ENCODE measurements at regions not wholly inside any gene's neighbourhood (a gene's known extent, or its start where the extent isn't known, plus 50 kb on each side); places are given as distances from the start of the nearest gene placed in this dataset.
"Not testable (repeated sequence)": the region's sequence is repeated elsewhere in the genome, so short reads cannot be mapped to it uniquely, and the experiment has no call there.

DNA sequence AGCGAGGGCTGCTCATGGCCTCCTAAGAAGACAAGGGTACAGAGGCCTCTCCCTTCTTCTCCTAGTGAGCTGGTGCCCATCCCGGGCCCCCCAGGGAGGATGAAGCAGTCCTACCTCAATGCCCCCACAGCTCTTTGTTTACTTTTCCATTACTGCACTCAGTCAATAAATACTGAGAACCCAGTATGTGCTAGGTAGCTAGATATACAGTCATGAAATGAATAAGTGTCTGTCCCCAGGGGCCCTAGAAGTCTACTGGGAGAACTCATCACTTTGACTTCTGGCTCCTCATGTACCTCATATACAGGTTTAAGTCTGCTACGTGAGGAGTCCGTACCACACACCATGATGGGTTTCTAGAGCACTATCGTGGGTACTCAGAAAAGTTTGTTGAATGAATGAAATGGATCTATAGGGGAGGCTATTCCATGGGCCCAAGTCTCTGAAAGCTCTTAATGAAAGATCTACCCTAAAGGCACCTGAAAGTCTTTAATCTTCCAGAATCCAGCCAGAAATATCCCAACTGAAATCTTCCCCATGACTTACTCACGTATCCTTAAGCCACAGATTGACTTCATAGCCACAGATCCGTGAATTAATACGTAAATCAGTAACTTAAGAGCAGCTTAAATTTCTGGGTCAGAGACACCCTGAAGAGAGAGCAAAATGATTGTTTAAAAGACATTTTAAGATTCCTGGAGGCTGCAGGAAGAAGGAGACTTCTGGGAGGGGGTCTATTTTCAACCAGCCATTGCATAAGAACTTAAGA is 51.6 kb upstream of the POMP start:
- Histone ChIP-seq H3K9me3 (replicated peaks) (no peaks in the 10 kb centered on the region), H3K4me3 (no peak overlapping the region), H3K4me1 (no peaks in the 10 kb centered on the region), H3K27ac (replicated peaks) (no peak overlapping the region), H3K36me3 (no peaks in the 10 kb centered on the region), H3K27me3 (ENCODE audit: low read depth) (no peaks in the 10 kb centered on the region)
- no peak for DNase-seq
- intact Hi-C loops (cut with micrococcal nuclease) = no loop called here
- TF ChIP-seq, protein P1, sequence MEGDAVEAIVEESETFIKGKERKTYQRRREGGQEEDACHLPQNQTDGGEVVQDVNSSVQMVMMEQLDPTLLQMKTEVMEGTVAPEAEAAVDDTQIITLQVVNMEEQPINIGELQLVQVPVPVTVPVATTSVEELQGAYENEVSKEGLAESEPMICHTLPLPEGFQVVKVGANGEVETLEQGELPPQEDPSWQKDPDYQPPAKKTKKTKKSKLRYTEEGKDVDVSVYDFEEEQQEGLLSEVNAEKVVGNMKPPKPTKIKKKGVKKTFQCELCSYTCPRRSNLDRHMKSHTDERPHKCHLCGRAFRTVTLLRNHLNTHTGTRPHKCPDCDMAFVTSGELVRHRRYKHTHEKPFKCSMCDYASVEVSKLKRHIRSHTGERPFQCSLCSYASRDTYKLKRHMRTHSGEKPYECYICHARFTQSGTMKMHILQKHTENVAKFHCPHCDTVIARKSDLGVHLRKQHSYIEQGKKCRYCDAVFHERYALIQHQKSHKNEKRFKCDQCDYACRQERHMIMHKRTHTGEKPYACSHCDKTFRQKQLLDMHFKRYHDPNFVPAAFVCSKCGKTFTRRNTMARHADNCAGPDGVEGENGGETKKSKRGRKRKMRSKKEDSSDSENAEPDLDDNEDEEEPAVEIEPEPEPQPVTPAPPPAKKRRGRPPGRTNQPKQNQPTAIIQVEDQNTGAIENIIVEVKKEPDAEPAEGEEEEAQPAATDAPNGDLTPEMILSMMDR (IDR thresholded peaks at IDR 0.05; ENCODE audit: borderline replicate concordance) = no peak

DNA sequence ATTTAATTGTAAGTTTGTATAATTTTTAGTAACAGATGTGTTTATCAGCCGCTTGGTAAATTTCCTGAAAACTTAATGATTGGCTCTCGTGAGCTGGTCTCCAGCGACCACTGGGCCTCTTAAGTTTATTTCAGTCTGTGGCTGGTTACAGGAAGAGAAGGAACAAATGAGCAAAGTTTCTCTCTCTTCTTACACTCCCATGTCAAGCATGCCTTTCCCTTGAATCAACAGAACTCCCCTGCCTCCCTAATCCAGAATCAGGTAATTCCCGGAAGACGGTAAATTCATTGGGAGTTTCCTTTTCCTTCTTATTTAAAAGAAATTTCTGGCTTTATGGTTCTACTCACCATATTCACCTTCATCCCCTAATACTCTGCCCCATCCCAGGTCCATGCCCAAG is 52.5 kb upstream of the POMP start:
- Histone ChIP-seq H3K4me1 (no peaks in the 10 kb centered on the region), H3K36me3 (no peaks in the 10 kb centered on the region), H3K4me3 (no peak overlapping the region), H3K9me3 (replicated peaks) (no peaks in the 10 kb centered on the region), H3K27ac (replicated peaks) (no peak overlapping the region), H3K27me3 (ENCODE audit: low read depth) (no peaks in the 10 kb centered on the region)
- TF ChIP-seq, protein P1 (IDR thresholded peaks at IDR 0.05; ENCODE audit: borderline replicate concordance) = no peak
- intact Hi-C loops (cut with micrococcal nuclease) = no loop called here
- no peak for DNase-seq

- H3K4me1 ChIP-seq; intact Hi-C loops (cut with micrococcal nuclease); H3K36me3 ChIP-seq; H3K27me3 ChIP-seq (ENCODE audit: low read depth); H3K4me3 ChIP-seq; H3K9me3 ChIP-seq (replicated peaks); DNase-seq; H3K27ac ChIP-seq (replicated peaks): not testable (repeated sequence)
Measured at GRCh38 chr13:28605147-28605546, 53.8 kb upstream of the POMP start.

- TF ChIP-seq, protein P1 (IDR thresholded peaks at IDR 0.05; ENCODE audit: borderline replicate concordance) = no peak
- Histone ChIP-seq H3K36me3 (no peaks in the 10 kb centered on the region), H3K4me1 (no peaks in the 10 kb centered on the region), H3K9me3 (replicated peaks) (peaks cover 8% of the 10 kb centered on the region), H3K27me3 (ENCODE audit: low read depth) (no peaks in the 10 kb centered on the region), H3K4me3 (no peak overlapping the region), H3K27ac (replicated peaks) (peak overlapping the region; percentile 69)
- DNase-seq = no peak
- intact Hi-C loops (cut with micrococcal nuclease) = no loop called here
Measured at GRCh38 chr13:28603043-28603664, 55.8 kb upstream of the POMP start.

- H3K27ac ChIP-seq (replicated peaks) = peak overlapping the region; percentile 69
- no peak overlapping the region for H3K4me3 ChIP-seq
- TF ChIP-seq, protein P1 (IDR thresholded peaks at IDR 0.05; ENCODE audit: borderline replicate concordance) = no peak
Measured at GRCh38 chr13:28602580-28602979, 56.4 kb upstream of the POMP start.

DNA sequence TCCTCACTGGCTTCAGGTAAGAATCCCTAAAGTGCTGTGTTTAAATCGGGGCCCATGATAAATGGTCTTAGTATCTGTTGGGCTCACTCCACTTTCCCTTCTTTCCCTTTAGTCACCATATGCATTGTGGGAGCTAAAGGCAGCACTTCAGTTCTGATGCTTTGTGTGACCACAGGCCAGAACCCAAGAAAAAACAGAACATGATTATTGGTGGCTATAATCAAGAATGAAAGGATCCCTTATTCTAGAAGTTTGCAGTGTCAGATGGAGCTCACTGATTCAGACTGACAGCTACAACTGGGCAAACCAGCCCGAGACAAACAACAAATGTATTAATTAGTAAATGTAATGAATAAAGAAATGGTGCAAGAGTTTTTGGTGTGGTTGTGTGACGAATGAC is 57.3 kb upstream of the POMP start:
- DNase-seq = no peak
- Histone ChIP-seq H3K27me3 (ENCODE audit: low read depth) (no peaks in the 10 kb centered on the region), H3K9me3 (replicated peaks) (peaks cover 8% of the 10 kb centered on the region), H3K27ac (replicated peaks) (no peak overlapping the region), H3K4me3 (no peak overlapping the region), H3K36me3 (no peaks in the 10 kb centered on the region), H3K4me1 (no peaks in the 10 kb centered on the region)
- TF ChIP-seq, protein P1 (IDR thresholded peaks at IDR 0.05; ENCODE audit: borderline replicate concordance) = no peak
- intact Hi-C loops (cut with micrococcal nuclease) = no loop called here

More at GRCh38 chr13:28602580-28602979, 56.4 kb upstream of the POMP start:
- DNase-seq = no peak
- no peaks in the 10 kb centered on the region for H3K4me1 ChIP-seq
- H3K27me3 ChIP-seq (ENCODE audit: low read depth) = no peaks in the 10 kb centered on the region
- no peaks in the 10 kb centered on the region for H3K36me3 ChIP-seq
- intact Hi-C loops (cut with micrococcal nuclease) = no loop called here
- H3K9me3 ChIP-seq (replicated peaks) = peaks cover 8% of the 10 kb centered on the region
